22Rv1 (cell line): ENCODE measurements at regions not wholly inside any gene's neighbourhood (a gene's known extent, or its start where the extent isn't known, plus 50 kb on each side); places are given as distances from the start of the nearest gene placed in this dataset.

Source experiments
- CTCF ChIP-seq: fragments of 450-650 bp; IDR thresholded peaks from 2 replicates; pipeline ENCODE4 v1.5.1; 2017; ENCODE audit warnings: mild to moderate bottlenecking
- ZFX ChIP-seq: fragments of 450-650 bp; IDR thresholded peaks from 2 replicates; pipeline ENCODE4 v1.6.1; 2017; ENCODE audit warnings: antibody characterized with exemption, borderline replicate concordance

- no peak for TF ChIP-seq CTCF
- TF ChIP-seq ZFX = no peak
These were observed 823.8 kb upstream of the CA10 start for GRCh38 chr17:52982331-52982730.
